ENCODE measurements at regions not wholly inside any gene's neighbourhood (a gene's known extent, or its start where the extent isn't known, plus 50 kb on each side); places are given as distances from the start of the nearest gene placed in this dataset.

- no TSS peak for BruUV-seq (replicated peaks)
- dilution Hi-C loops (cut with MboI; ENCODE audit: extremely low pct_ligation_motif_present, low sequenced_read_pairs) (no loop called here), intact Hi-C loops (cut with micrococcal nuclease) (no loop called here)
- no peaks in the 10 kb centered on the region for H4K20me1 ChIP-seq (replicated peaks; ENCODE audit: control insufficient read depth, extremely low read depth, insufficient read depth, low read length)
- H3K27me3 ChIP-seq (ENCODE audit: control insufficient read depth in 2 of 2, insufficient read depth in 2 of 2, low read length in 2 of 2) = no peaks in the 10 kb centered on the region
- H3K9ac ChIP-seq (replicated peaks; ENCODE audit: extremely low read depth, insufficient read depth, low read length) = no peak overlapping the region
- no peak for DNase-seq (ENCODE audit: low read depth, low spot score)
- no peak overlapping the region for H2AFZ ChIP-seq (ENCODE audit: low read depth, low read length)
- H3K79me2 ChIP-seq (ENCODE audit: control insufficient read depth, insufficient read depth, low read length) = no peaks in the 10 kb centered on the region
- CTCF ChIA-PET = interaction anchor here (1.5 kb wide), 1 partner anchor 82 kb away, joined by 3 read pairs; no protein-coding TSS in a partner anchor
- no peak overlapping the region for H3K4me2 ChIP-seq (ENCODE audit: insufficient read depth, low read length)
- no peak overlapping the region for H3K4me3 ChIP-seq (replicated peaks in 1 of 3; ENCODE audit: insufficient read depth in 1 of 3, low read depth in 1 of 3, low read length in 3 of 3)
- H3K9me3 ChIP-seq (replicated peaks; ENCODE audit: control insufficient read depth, insufficient read depth, low read length) = no peaks in the 10 kb centered on the region
- no peaks in the 10 kb centered on the region for H3K4me1 ChIP-seq (ENCODE audit: control insufficient read depth, extremely low read depth, insufficient read depth, low read length)
- no peak for TF ChIP-seq GATA2 (IDR thresholded peaks at IDR 0.05; ENCODE audit: insufficient read depth, insufficient read length, low read depth, low read length)
- no peak for TF ChIP-seq MAX (IDR thresholded peaks at IDR 0.05; ENCODE audit: insufficient read depth, insufficient read length)
- TF ChIP-seq MYC (IDR thresholded peaks at IDR 0.05; ENCODE audit: low read depth, low read length) = no peak
- TF ChIP-seq CTCF (IDR thresholded peaks at IDR 0.05; ENCODE audit: extremely low read depth in 1 of 2, insufficient read depth in 1 of 2, low read depth in 1 of 2, low read length in 2 of 2) = no peak
- no peak for TF ChIP-seq EZH2 (IDR thresholded peaks at IDR 0.05; ENCODE audit: borderline replicate concordance, low read depth, low read length, severe bottlenecking)
- no peak for TF ChIP-seq POLR2AphosphoS5 (IDR thresholded peaks at IDR 0.05; ENCODE audit: insufficient read depth, low read depth, low read length)
- no peak for TF ChIP-seq POLR2A (IDR thresholded peaks at IDR 0.05; ENCODE audit: low read depth, low read length)
- TF ChIP-seq JUN (IDR thresholded peaks at IDR 0.05; ENCODE audit: borderline replicate concordance, insufficient read depth, insufficient read length, low read depth) = no peak
- TF ChIP-seq FOS (IDR thresholded peaks at IDR 0.05; ENCODE audit: borderline replicate concordance, insufficient read depth, low read length) = no peak
- no peak overlapping the region for H3K27ac ChIP-seq (ENCODE audit: insufficient read depth, low read depth, low read length)
- POLR2A ChIA-PET = no interaction called here
- no peaks in the 10 kb centered on the region for H3K9me1 ChIP-seq (replicated peaks; ENCODE audit: control insufficient read depth, extremely low read depth, insufficient read depth, low read length)
- no peaks in the 10 kb centered on the region for H3K36me3 ChIP-seq (ENCODE audit: control insufficient read depth in 2 of 2, extremely low read depth in 1 of 2, insufficient read depth in 2 of 2, low read length in 2 of 2)
- FAIRE-seq = no peak
These were observed 135.9 kb upstream of the ATP2B1 start for GRCh38 chr12:89844539-89844938.
